ENCODE measurements at regions not wholly inside any gene's neighbourhood (a gene's known extent, or its start where the extent isn't known, plus 50 kb on each side); places are given as distances from the start of the nearest gene placed in this dataset.
"Not testable (repeated sequence)": the region's sequence is repeated elsewhere in the genome, so short reads cannot be mapped to it uniquely, and the experiment has no call there.

DNA sequence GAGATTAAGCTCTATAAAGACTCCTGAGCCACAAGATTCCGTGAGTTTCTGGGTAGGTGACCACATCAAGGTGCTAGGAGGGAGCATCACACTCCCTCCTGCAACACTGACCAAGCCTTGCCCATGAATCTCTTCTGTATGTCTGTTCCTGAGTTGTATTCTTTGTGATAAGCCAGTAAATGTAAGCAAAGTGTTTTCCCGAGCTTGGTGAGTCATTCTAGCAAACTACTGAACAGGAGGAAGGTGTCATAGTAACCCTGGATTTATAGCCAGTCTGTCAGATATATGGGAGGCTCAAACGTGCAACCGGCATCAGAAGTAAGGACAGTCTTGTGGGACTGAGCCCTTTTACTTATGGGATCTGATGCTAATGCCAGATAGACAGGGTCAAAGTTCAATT is 346.1 kb upstream of the KYNU start:
- no peak overlapping the region for H3K27ac Mint-ChIP-seq

DNA sequence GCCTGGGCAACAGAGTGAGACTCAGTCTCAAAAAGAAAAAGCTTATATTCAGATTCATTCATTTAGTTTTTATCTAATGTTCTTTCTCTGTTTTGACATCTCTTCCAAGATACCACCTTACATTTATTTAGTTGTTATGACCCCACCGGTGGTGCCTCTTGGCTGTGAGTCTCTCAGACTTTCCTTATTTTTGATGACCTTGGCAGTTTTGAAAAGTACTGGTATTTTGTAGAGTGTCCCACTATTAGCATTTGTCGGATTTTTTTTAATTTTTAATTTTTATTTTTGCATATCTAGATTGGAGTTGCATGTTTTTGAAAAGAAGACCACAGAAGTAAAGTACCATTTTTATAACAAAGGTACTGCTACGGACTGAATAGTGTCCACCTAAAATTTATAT is 351.7 kb upstream of the KYNU start:
- intact Hi-C loops (cut with micrococcal nuclease) = no loop called here
- CTCF ChIA-PET = no interaction called here
- no peak for DNase-seq
- POLR2A ChIA-PET = no interaction called here
- Mint-ChIP-seq H3K27ac (no peak overlapping the region), H3K4me3 (no peak overlapping the region), H3K27me3 (no peaks in the 10 kb centered on the region), H3K4me1 (ENCODE audit: low read depth) (no peaks in the 10 kb centered on the region), H3K9me3 (no peaks in the 10 kb centered on the region), H3K36me3 (no peaks in the 10 kb centered on the region)

More for the DNA sequence above, 346.1 kb upstream of the KYNU start:
- H3K27me3 Mint-ChIP-seq = no peaks in the 10 kb centered on the region
- no peaks in the 10 kb centered on the region for H3K4me1 Mint-ChIP-seq (ENCODE audit: low read depth)
- H3K4me3 Mint-ChIP-seq = no peak overlapping the region
- intact Hi-C loops (cut with micrococcal nuclease) = no loop called here
- no peaks in the 10 kb centered on the region for H3K9me3 Mint-ChIP-seq
- no peak for DNase-seq
- H3K36me3 Mint-ChIP-seq = no peaks in the 10 kb centered on the region
- ChIA-PET POLR2A (no interaction called here), CTCF (no interaction called here)

DNA sequence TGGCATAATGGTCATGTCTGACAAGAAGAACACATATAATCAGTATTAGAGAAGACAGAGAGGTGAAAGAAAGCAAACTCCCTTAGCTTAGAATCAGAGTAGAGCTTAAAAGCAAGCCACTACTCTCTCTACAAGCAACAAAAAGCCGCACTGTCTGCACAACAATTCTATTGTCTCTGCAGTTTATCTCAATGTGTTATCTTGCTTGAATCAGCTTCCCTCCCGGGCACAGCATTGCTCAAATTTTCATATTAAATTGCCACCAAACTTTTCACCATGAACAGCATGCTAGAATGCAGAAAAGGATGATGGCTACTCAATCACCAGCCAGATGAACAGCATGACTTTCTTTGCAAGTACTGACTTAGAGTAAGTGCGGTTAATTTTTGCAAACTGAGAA is 356.0 kb upstream of the KYNU start:
- Mint-ChIP-seq H3K27me3 (no peaks in the 10 kb centered on the region), H3K4me1 (ENCODE audit: low read depth) (no peaks in the 10 kb centered on the region), H3K27ac (no peak overlapping the region), H3K9me3 (no peaks in the 10 kb centered on the region), H3K36me3 (no peaks in the 10 kb centered on the region), H3K4me3 (no peak overlapping the region)
- intact Hi-C loops (cut with micrococcal nuclease) = no loop called here
- DNase-seq = no peak
- ChIA-PET CTCF (no interaction called here), POLR2A (no interaction called here)

DNA sequence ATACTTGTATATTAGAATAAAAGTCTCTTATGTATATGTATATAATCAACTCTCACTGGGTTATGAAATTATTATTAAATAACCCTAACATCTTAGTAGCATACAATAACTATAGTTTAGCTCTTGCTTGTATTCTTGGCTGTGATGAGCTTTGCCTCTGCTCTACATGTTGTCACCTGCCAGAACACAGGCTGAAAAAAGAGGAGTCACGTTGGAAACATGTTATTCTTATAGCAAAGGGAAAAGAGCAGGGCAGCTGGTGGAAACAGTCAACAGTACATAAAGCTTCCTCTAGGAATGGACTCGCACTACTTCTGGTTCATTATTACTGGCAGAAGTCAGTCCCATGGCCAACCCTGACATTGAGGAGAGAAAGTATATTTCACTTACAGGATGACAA is 362.0 kb upstream of the KYNU start:
- no peak for DNase-seq
- no peaks in the 10 kb centered on the region for H3K4me1 Mint-ChIP-seq (ENCODE audit: low read depth)
- POLR2A ChIA-PET = no interaction called here
- no peaks in the 10 kb centered on the region for H3K9me3 Mint-ChIP-seq
- no peak overlapping the region for H3K27ac Mint-ChIP-seq
- CTCF ChIA-PET = no interaction called here
- no peaks in the 10 kb centered on the region for H3K27me3 Mint-ChIP-seq
- H3K4me3 Mint-ChIP-seq = no peak overlapping the region
- H3K36me3 Mint-ChIP-seq = no peaks in the 10 kb centered on the region
- intact Hi-C loops (cut with micrococcal nuclease) = no loop called here

GRCh38 chr2:142509401-142509800 is 368.1 kb upstream of the KYNU start:
- no peaks in the 10 kb centered on the region for H3K27me3 Mint-ChIP-seq
- POLR2A ChIA-PET = no interaction called here
- intact Hi-C loops (cut with micrococcal nuclease) = no loop called here

DNA sequence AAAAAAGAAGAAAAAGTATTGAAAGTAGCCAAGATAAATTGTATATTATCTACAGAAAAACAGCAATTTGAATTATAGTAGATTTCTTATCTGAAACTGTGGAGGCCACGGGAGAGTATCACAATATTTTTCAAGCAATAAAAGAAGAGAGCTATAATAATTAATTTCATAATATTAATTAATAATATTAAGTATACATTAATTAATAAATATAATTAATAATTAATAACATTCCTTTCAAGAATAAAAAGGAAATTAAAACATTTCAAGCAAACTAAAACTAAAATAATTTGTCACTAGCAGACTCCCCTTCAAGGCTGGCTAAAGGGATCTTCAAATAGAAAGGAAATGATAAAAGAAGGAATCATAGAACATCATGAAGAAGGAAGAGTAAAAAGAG is 372.7 kb upstream of the KYNU start:
- H3K36me3 Mint-ChIP-seq = no peaks in the 10 kb centered on the region
- CTCF ChIA-PET = no interaction called here
- intact Hi-C loops (cut with micrococcal nuclease) = no loop called here
- no peak overlapping the region for H3K27ac Mint-ChIP-seq
- no peak overlapping the region for H3K4me3 Mint-ChIP-seq
- H3K4me1 Mint-ChIP-seq (ENCODE audit: low read depth) = no peaks in the 10 kb centered on the region
- no peak for DNase-seq
- H3K9me3 Mint-ChIP-seq = peaks cover 11% of the 10 kb centered on the region
- POLR2A ChIA-PET = no interaction called here
- H3K27me3 Mint-ChIP-seq = no peaks in the 10 kb centered on the region

More at GRCh38 chr2:142509401-142509800, 368.1 kb upstream of the KYNU start:
- CTCF ChIA-PET = no interaction called here
- H3K4me1 Mint-ChIP-seq (ENCODE audit: low read depth) = no peaks in the 10 kb centered on the region
- H3K4me3 Mint-ChIP-seq = no peak overlapping the region
- peaks cover 3% of the 10 kb centered on the region for H3K9me3 Mint-ChIP-seq
- H3K36me3 Mint-ChIP-seq = no peaks in the 10 kb centered on the region
- DNase-seq = no peak
- H3K27ac Mint-ChIP-seq = no peak overlapping the region

DNA sequence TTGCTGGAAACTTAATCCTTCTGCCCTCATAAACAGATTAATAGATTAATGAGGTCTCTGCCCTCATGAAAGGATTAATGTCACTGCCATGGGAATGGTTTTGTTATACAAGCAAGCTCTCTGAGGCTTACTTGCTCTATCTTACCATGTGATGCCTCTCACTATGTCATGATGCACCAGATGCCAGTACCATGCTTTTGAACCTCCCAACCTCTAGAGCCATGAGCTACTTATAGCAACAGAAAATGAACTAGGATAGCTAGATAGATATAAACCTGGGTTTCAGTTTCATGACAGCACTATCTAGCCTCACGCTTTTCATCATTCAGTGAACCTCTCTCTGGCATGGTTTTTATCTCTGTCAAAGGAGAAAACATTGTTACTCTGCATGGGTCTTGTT is 371.6 kb upstream of the LRP1B start:
- peaks cover 11% of the 10 kb centered on the region for H3K9me3 Mint-ChIP-seq
- H3K36me3 Mint-ChIP-seq = no peaks in the 10 kb centered on the region
- DNase-seq = no peak
- intact Hi-C loops (cut with micrococcal nuclease) = no loop called here
- ChIA-PET CTCF (no interaction called here), POLR2A (no interaction called here)
- no peak overlapping the region for H3K4me3 Mint-ChIP-seq
- no peaks in the 10 kb centered on the region for H3K4me1 Mint-ChIP-seq (ENCODE audit: low read depth)
- H3K27me3 Mint-ChIP-seq = no peaks in the 10 kb centered on the region
- H3K27ac Mint-ChIP-seq = no peak overlapping the region

- no peak overlapping the region for H3K27ac Mint-ChIP-seq
- intact Hi-C loops (cut with micrococcal nuclease) = no loop called here
- H3K9me3 Mint-ChIP-seq = peaks cover 2% of the 10 kb centered on the region
- ChIA-PET CTCF (no interaction called here), POLR2A (no interaction called here)
- no peaks in the 10 kb centered on the region for H3K36me3 Mint-ChIP-seq
- H3K4me3 Mint-ChIP-seq = no peak overlapping the region
- no peak for DNase-seq
- no peaks in the 10 kb centered on the region for H3K4me1 Mint-ChIP-seq (ENCODE audit: low read depth)
- H3K27me3 Mint-ChIP-seq = no peaks in the 10 kb centered on the region
Observed at GRCh38 chr2:142495141-142495540, 364.3 kb upstream of the LRP1B start.

DNA sequence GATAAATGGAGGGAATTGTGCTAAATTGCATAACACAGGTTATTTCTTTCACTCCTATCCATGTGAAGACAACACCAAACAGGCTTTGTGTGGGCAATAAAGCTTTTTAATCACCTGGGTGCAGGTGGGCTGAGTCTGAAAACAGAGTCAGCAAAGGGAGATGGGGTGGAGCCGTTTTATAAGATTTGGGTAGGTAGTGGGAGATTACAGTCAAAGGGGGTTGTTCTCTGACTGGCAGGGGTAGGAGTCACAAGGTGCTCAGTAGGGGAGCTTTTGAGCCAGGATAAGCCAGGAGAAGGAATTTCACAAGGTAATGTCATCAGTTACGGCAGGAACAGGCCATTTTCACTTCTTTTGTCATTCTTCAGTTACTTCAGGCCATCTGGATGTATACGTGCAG is 358.8 kb upstream of the LRP1B start:
- POLR2A ChIA-PET; H3K27ac Mint-ChIP-seq; H3K9me3 Mint-ChIP-seq; H3K4me3 Mint-ChIP-seq; intact Hi-C loops (cut with micrococcal nuclease); CTCF ChIA-PET; H3K36me3 Mint-ChIP-seq; H3K27me3 Mint-ChIP-seq; DNase-seq; H3K4me1 Mint-ChIP-seq (ENCODE audit: low read depth): not testable (repeated sequence)

- intact Hi-C loops (cut with micrococcal nuclease) = no loop called here
- Mint-ChIP-seq H3K9me3 (peaks cover 8% of the 10 kb centered on the region), H3K4me1 (ENCODE audit: low read depth) (no peaks in the 10 kb centered on the region), H3K36me3 (no peaks in the 10 kb centered on the region), H3K4me3 (no peak overlapping the region), H3K27me3 (no peaks in the 10 kb centered on the region), H3K27ac (no peak overlapping the region)
- CTCF ChIA-PET = no interaction called here
- POLR2A ChIA-PET = no interaction called here
- DNase-seq = no peak
Observed at GRCh38 chr2:142484111-142484510, 353.3 kb upstream of the LRP1B start.

- Mint-ChIP-seq H3K9me3 (peaks cover 8% of the 10 kb centered on the region), H3K27ac (no peak overlapping the region), H3K27me3 (no peaks in the 10 kb centered on the region), H3K36me3 (no peaks in the 10 kb centered on the region), H3K4me1 (ENCODE audit: low read depth) (no peaks in the 10 kb centered on the region), H3K4me3 (no peak overlapping the region)
- no peak for DNase-seq
- ChIA-PET CTCF (no interaction called here), POLR2A (no interaction called here)
- intact Hi-C loops (cut with micrococcal nuclease) = no loop called here
Observed at GRCh38 chr2:142483653-142484052, 352.8 kb upstream of the LRP1B start.

- intact Hi-C loops (cut with micrococcal nuclease) = no loop called here
- H3K4me1 Mint-ChIP-seq (ENCODE audit: low read depth) = no peaks in the 10 kb centered on the region
- no peak overlapping the region for H3K4me3 Mint-ChIP-seq
- no peak for DNase-seq
- H3K27me3 Mint-ChIP-seq = no peaks in the 10 kb centered on the region
- CTCF ChIA-PET = no interaction called here
- POLR2A ChIA-PET = no interaction called here
- H3K9me3 Mint-ChIP-seq = peaks cover 10% of the 10 kb centered on the region
- no peak overlapping the region for H3K27ac Mint-ChIP-seq
- H3K36me3 Mint-ChIP-seq = no peaks in the 10 kb centered on the region
Observed at GRCh38 chr2:142478206-142478605, 347.4 kb upstream of the LRP1B start.

DNA sequence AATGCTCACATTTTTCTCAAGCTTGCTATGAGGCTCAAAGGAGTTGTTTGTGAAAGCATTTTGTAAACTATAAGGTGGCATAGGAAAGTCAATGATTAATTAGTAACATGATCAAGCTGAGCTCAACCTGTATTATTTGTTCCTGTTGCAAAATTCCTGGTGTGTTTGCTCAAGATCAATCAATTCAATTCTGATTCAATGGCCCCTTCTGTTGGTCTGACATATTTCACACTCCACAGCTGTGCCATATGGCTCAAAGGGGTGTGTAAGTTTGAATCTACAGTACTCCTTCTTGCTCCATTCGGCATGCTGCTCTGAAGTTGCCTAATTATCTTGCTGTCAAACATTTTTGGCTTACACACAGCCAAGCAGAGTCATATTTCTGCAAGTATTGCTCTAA is 341.6 kb upstream of the LRP1B start:
- Mint-ChIP-seq H3K9me3 (peaks cover 10% of the 10 kb centered on the region), H3K27ac (no peak overlapping the region), H3K4me3 (no peak overlapping the region), H3K27me3 (no peaks in the 10 kb centered on the region), H3K4me1 (ENCODE audit: low read depth) (no peaks in the 10 kb centered on the region), H3K36me3 (no peaks in the 10 kb centered on the region)
- intact Hi-C loops (cut with micrococcal nuclease) = no loop called here
- no peak for DNase-seq
- ChIA-PET POLR2A (no interaction called here), CTCF (no interaction called here)

GRCh38 chr2:142467321-142467720 is 336.5 kb upstream of the LRP1B start:
- intact Hi-C loops (cut with micrococcal nuclease) = no loop called here
- H3K27ac Mint-ChIP-seq = no peak overlapping the region

More at GRCh38 chr2:142467321-142467720, 336.5 kb upstream of the LRP1B start:
- no peaks in the 10 kb centered on the region for H3K4me1 Mint-ChIP-seq (ENCODE audit: low read depth)
- no peak overlapping the region for H3K4me3 Mint-ChIP-seq
- POLR2A ChIA-PET = no interaction called here
- H3K27me3 Mint-ChIP-seq = no peaks in the 10 kb centered on the region
- H3K9me3 Mint-ChIP-seq = peaks cover 14% of the 10 kb centered on the region
- DNase-seq = no peak
- CTCF ChIA-PET = no interaction called here
- no peaks in the 10 kb centered on the region for H3K36me3 Mint-ChIP-seq
